T-helper 17 cell (primary cell): ENCODE measurements at regions not wholly inside any gene's neighbourhood (a gene's known extent, or its start where the extent isn't known, plus 50 kb on each side); places are given as distances from the start of the nearest gene placed in this dataset.

Experiments used
- ATAC-seq: fragments of 150-1000 bp; cut with Tn5 transposase; 2 replicates; pipeline ENCODE4 v1.10.0; 2021; ENCODE audit warnings: mild to moderate bottlenecking, moderate library complexity
- DNase-seq, 3 donors: peaks; one replicate each; pipeline versions ENCODE4 v3.0.0 to v3.0.0-alpha.2; 2020 to 2021
- H3K9me3 ChIP-seq: one replicate; pipeline ENCODE4 v1.7.0; 2013; ENCODE audit warnings: low read length, mild to moderate bottlenecking; ENCODE audit not compliant: control insufficient read depth, poor library complexity, severe bottlenecking
- H3K27ac Mint-ChIP-seq: one replicate; pipeline ENCODE4 v1.8.0; 2022; ENCODE audit warnings: mild to moderate bottlenecking, moderate library complexity, mixed read lengths
- H3K27me3 Mint-ChIP-seq: one replicate; pipeline ENCODE4 v1.8.0; 2022; ENCODE audit warnings: mixed read lengths
- H3K36me3 Mint-ChIP-seq: one replicate; pipeline ENCODE4 v1.8.0; 2022; ENCODE audit warnings: low read depth, mixed read lengths
- H3K4me1 Mint-ChIP-seq: one replicate; pipeline ENCODE4 v1.8.0; 2022; ENCODE audit warnings: mild to moderate bottlenecking, mixed read lengths
- H3K4me3 Mint-ChIP-seq: one replicate; pipeline ENCODE4 v1.8.0; 2022; ENCODE audit warnings: mild to moderate bottlenecking, moderate library complexity, mixed read lengths

DNA sequence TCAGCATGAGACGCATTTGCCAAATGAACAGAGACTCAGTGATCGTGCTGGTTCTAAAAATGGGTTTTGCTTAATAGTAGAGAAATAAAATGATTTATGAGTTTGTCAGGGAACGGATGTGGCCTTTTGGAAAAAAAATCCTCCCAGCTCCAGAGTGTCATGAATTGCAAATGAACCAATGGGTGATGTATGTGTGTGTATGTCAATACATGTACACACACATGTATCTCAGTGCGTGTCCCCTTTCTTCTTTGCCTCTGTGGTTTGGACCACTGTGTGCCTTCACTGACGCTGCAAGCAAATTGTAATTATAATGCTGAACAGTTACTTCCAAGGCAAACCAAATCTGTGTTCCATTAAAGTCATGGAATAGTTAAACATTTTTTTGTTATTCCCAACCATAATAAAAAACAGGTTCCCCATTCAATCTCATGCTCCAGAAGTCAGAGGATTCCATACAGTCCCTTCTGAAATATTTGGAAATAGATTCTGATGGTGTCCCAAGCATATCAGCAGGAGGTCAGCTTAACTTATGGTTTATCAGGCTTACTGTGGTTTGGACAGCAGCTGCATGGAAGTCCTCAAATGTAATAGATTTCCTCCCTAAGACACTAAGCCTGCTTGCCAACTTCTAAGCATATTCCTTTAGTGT, 630.5 kb downstream of the ACTL7B start:
- DNase-seq (no peak), ATAC-seq (no peak)
- Mint-ChIP-seq H3K27me3 (no peaks in the 10 kb centered on the region), H3K36me3 (no peaks in the 10 kb centered on the region), H3K4me1 (no peaks in the 10 kb centered on the region), H3K27ac (no peak overlapping the region), H3K4me3 (no peak overlapping the region)
- no peaks in the 10 kb centered on the region for H3K9me3 ChIP-seq

- Mint-ChIP-seq H3K27ac (no peak overlapping the region), H3K27me3 (no peaks in the 10 kb centered on the region), H3K4me1 (no peaks in the 10 kb centered on the region), H3K4me3 (no peak overlapping the region), H3K36me3 (no peaks in the 10 kb centered on the region)
- ATAC-seq (no peak), DNase-seq (no peak)
- no peaks in the 10 kb centered on the region for H3K9me3 ChIP-seq
Measured at GRCh38 chr9:108224716-108225115, 631.1 kb downstream of the ACTL7B start.

- ATAC-seq (no peak), DNase-seq (no peak)
- Mint-ChIP-seq H3K27me3 (no peaks in the 10 kb centered on the region), H3K27ac (no peak overlapping the region), H3K4me1 (no peaks in the 10 kb centered on the region), H3K4me3 (no peak overlapping the region), H3K36me3 (no peaks in the 10 kb centered on the region)
- H3K9me3 ChIP-seq = no peaks in the 10 kb centered on the region
Measured at GRCh38 chr9:108219664-108220063, 636.1 kb downstream of the ACTL7B start.

DNA sequence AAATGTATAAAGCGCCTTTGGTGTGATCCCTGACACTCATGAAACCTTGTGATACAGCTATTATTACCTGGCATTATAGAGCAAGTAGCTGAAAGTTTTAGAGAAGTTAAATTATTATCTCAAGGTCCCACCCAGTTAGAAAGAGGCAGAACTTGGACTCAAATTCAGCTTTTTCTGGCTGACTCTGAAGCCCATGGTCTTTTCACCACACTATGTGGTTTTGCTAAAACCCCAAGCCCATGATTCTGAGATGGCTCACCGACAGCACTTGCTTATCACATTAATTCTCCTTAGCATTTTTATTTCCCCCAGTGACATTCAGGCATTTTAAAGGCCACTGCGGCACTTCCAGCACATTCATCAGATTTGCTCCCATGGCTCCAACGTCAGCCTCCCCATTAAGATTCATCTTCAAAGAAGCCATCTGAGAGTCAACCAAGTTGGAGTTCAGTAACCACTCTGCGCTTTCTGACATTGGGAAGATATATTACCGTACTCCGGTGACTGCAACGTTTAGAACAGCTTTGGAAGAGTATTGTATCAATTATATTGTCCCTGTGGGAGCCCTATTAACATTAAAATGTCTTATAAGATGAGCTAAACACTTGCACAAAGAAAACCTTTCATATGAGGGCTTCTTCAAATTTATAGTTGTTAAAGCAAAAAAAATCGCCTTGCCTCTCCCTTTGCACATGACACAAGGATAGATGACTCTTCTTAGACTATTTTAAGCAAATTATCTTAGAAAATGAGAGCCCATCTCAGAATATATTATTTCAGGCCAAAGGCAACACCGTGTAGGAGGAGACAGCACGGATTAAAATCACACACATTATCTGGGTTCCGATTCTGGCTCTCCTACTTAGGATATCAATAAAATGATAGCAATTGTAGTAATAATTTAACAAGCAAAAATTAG, 638.1 kb downstream of the ACTL7B start:
- ATAC-seq (no peak), DNase-seq (no peak)
- no peak overlapping the region for H3K27ac Mint-ChIP-seq
- H3K27me3 Mint-ChIP-seq = no peaks in the 10 kb centered on the region
- H3K4me3 Mint-ChIP-seq = no peak overlapping the region
- H3K4me1 Mint-ChIP-seq = no peaks in the 10 kb centered on the region
- no peaks in the 10 kb centered on the region for H3K9me3 ChIP-seq
- no peaks in the 10 kb centered on the region for H3K36me3 Mint-ChIP-seq

DNA sequence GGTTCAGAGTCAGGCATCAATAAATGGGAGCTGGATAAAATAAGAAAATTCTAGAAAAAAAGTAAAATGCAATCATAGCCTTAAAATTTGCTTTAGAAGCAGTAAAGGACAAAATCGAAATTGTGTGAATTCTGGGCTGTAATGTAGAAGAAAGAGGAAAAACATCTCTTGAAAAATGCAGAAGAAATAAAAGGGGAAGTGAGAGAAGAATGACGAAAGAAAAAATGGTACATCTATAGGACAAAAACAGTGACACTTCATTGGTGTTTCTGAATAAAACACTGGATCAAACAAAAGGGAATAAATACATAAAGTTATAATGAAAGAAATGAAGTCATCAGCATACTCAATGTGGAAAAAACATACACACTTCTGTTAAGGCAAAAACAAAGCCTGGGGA, 642.3 kb downstream of the ACTL7B start:
- H3K4me3 Mint-ChIP-seq = no peak overlapping the region
- no peaks in the 10 kb centered on the region for H3K9me3 ChIP-seq
- no peak for ATAC-seq
- DNase-seq = no peak
- H3K27me3 Mint-ChIP-seq = no peaks in the 10 kb centered on the region
- no peaks in the 10 kb centered on the region for H3K36me3 Mint-ChIP-seq
- no peak overlapping the region for H3K27ac Mint-ChIP-seq
- no peaks in the 10 kb centered on the region for H3K4me1 Mint-ChIP-seq

DNA sequence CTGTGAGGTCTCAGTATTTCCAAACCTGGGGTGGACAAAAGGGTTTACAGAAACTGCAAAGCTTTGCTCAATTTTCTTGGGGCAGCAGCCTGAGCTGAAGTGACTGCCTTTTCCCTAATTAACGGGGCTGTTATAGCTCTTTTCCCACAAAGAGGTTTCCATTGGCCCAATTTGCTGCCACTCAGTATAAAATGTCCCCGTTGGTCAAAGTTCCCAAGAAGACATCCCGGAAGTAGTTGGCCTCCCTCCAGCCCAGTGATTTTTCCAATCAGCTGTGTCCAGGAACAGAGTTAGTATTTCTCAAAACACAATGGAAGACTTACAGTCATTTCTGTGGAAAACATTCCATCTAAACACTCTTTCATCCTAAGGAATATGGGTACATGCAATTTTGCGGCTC, 643.6 kb downstream of the ACTL7B start:
- DNase-seq (no peak), ATAC-seq (no peak)
- Mint-ChIP-seq H3K4me3 (no peak overlapping the region), H3K27me3 (no peaks in the 10 kb centered on the region), H3K4me1 (no peaks in the 10 kb centered on the region), H3K36me3 (no peaks in the 10 kb centered on the region), H3K27ac (no peak overlapping the region)
- H3K9me3 ChIP-seq = no peaks in the 10 kb centered on the region

DNA sequence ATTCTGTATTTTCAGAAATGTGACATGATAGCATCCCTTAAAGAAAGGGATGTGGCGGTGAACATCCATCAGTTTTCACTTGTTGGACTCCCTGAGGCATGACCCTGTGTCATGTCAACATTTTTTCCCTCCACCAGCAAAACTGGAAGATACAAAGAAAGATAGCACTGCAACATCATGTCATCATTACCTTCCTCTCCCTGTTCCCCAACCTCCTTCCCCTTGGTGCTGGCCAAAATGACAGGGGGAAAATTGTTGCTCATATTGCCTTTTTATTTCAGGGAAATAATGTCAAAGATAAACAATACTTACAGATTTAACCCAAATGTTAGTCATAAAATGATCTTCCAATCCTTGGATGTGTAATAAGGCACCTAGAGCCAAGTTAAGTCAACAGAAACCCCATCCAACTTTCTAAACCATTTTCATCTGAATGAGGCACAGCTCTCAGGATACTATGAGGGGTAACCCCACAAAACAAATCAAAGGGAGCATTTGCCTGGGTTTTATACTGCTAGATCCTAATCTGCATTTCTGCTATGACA, 644.3 kb downstream of the ACTL7B start:
- Mint-ChIP-seq H3K4me3 (no peak overlapping the region), H3K4me1 (no peaks in the 10 kb centered on the region), H3K36me3 (no peaks in the 10 kb centered on the region), H3K27me3 (no peaks in the 10 kb centered on the region), H3K27ac (no peak overlapping the region)
- ATAC-seq (no peak), DNase-seq (no peak)
- H3K9me3 ChIP-seq = no peaks in the 10 kb centered on the region

DNA sequence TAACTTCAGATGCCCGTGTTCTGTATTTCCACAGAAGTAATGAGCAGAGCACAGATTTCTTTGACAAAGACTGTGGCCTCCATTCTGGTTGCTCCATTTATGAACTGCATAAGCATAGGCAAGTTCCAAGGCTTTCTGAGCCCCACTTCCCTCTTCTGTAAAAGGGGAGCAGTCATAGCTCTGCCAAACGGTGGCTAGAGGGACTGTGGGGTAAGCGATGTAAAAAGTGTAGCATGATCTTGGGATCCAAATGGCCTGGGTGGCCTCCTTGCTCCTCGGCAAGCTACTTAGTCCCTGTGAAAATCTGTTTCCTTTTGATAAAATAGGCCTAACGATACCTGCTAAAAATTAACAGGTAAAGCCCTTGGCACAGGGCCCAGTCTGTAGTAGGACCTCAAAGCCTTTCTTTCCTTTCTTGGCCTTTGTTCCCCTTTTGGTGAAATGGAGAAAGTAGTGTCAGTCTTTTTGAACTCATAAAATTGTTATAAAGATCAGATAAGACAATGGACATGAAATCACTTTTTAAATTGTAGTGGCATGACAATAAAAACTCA, 646.6 kb downstream of the ACTL7B start:
- no peaks in the 10 kb centered on the region for H3K36me3 Mint-ChIP-seq
- ATAC-seq = no peak
- DNase-seq = no peak
- no peak overlapping the region for H3K27ac Mint-ChIP-seq
- H3K4me3 Mint-ChIP-seq = no peak overlapping the region
- no peaks in the 10 kb centered on the region for H3K27me3 Mint-ChIP-seq
- no peaks in the 10 kb centered on the region for H3K9me3 ChIP-seq
- H3K4me1 Mint-ChIP-seq = no peaks in the 10 kb centered on the region

GRCh38 chr9:108207561-108208165, 648.1 kb downstream of the ACTL7B start:
- no peak for ATAC-seq
- no peak overlapping the region for H3K4me3 Mint-ChIP-seq
- no peaks in the 10 kb centered on the region for H3K4me1 Mint-ChIP-seq
- H3K9me3 ChIP-seq = no peaks in the 10 kb centered on the region
- no peaks in the 10 kb centered on the region for H3K36me3 Mint-ChIP-seq
- DNase-seq = no peak
- H3K27ac Mint-ChIP-seq = no peak overlapping the region
- no peaks in the 10 kb centered on the region for H3K27me3 Mint-ChIP-seq

GRCh38 chr9:108205276-108205675, 650.5 kb downstream of the ACTL7B start:
- no peak overlapping the region for H3K27ac Mint-ChIP-seq
- H3K4me3 Mint-ChIP-seq = no peak overlapping the region
- H3K36me3 Mint-ChIP-seq = no peaks in the 10 kb centered on the region
- H3K27me3 Mint-ChIP-seq = no peaks in the 10 kb centered on the region
- DNase-seq (no peak), ATAC-seq (no peak)
- H3K9me3 ChIP-seq = no peaks in the 10 kb centered on the region
- no peaks in the 10 kb centered on the region for H3K4me1 Mint-ChIP-seq

- Mint-ChIP-seq H3K27ac (no peak overlapping the region), H3K27me3 (no peaks in the 10 kb centered on the region), H3K36me3 (no peaks in the 10 kb centered on the region), H3K4me3 (no peak overlapping the region), H3K4me1 (no peaks in the 10 kb centered on the region)
- DNase-seq (no peak), ATAC-seq (no peak)
- H3K9me3 ChIP-seq = no peaks in the 10 kb centered on the region
Measured at GRCh38 chr9:108197899-108198298, 657.9 kb downstream of the ACTL7B start.

GRCh38 chr9:108197008-108197365, 658.8 kb downstream of the ACTL7B start:
- no peaks in the 10 kb centered on the region for H3K9me3 ChIP-seq
- no peaks in the 10 kb centered on the region for H3K4me1 Mint-ChIP-seq
- DNase-seq (no peak), ATAC-seq (no peak)
- no peaks in the 10 kb centered on the region for H3K36me3 Mint-ChIP-seq
- H3K4me3 Mint-ChIP-seq = no peak overlapping the region
- H3K27me3 Mint-ChIP-seq = no peaks in the 10 kb centered on the region
- H3K27ac Mint-ChIP-seq = no peak overlapping the region

GRCh38 chr9:108196332-108197007, 659.3 kb downstream of the ACTL7B start:
- H3K9me3 ChIP-seq = no peaks in the 10 kb centered on the region
- no peaks in the 10 kb centered on the region for H3K36me3 Mint-ChIP-seq
- no peak for DNase-seq
- no peaks in the 10 kb centered on the region for H3K4me1 Mint-ChIP-seq
- no peaks in the 10 kb centered on the region for H3K27me3 Mint-ChIP-seq
- ATAC-seq = no peak
- no peak overlapping the region for H3K4me3 Mint-ChIP-seq
- no peak overlapping the region for H3K27ac Mint-ChIP-seq
